ENCODE measurements at regions not wholly inside any gene's neighbourhood (a gene's known extent, or its start where the extent isn't known, plus 50 kb on each side); places are given as distances from the start of the nearest gene placed in this dataset.
"Not testable (repeated sequence)": the region's sequence is repeated elsewhere in the genome, so short reads cannot be mapped to it uniquely, and the experiment has no call there.

DNA sequence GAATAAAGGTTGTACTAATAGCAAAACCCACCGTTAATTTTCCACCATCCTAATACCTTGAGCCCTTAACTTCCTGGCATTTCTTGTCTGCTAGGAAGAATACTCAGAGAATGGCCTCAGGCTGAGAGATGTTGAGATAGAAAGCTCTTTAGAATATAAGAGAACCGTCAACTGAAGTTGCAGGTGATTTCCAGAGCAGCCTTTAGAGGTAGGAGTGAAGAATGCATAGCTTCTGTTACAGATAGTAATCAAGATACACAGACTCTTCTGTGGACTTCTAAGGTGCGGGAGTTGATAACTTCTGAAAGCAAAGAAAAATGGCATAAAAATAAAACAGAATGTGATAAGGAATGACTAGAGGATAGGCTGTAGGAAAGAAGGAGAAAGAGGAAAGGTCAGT lies 1651.3 kb upstream of the DEFB115 start:
- H3K27me3 Mint-ChIP-seq; H3K4me3 Mint-ChIP-seq; H3K36me3 Mint-ChIP-seq (ENCODE audit: low read depth); H3K9me3 ChIP-seq (ENCODE audit: control insufficient read depth, low read length, poor library complexity, severe bottlenecking); ATAC-seq; H3K27ac Mint-ChIP-seq; DNase-seq; H3K4me1 Mint-ChIP-seq: not testable (repeated sequence)

- not testable (repeated sequence) for H3K4me3 Mint-ChIP-seq; H3K27ac Mint-ChIP-seq; H3K27me3 Mint-ChIP-seq; DNase-seq; H3K36me3 Mint-ChIP-seq (ENCODE audit: low read depth); H3K9me3 ChIP-seq (ENCODE audit: control insufficient read depth, low read length, poor library complexity, severe bottlenecking); H3K4me1 Mint-ChIP-seq; ATAC-seq
These were observed 1628.1 kb upstream of the DEFB115 start for GRCh38 chr20:29629395-29629794.

Data from T-helper 17 cell (primary cell).